B cell (primary cell): ENCODE measurements at regions not wholly inside any gene's neighbourhood (a gene's known extent, or its start where the extent isn't known, plus 50 kb on each side); places are given as distances from the start of the nearest gene placed in this dataset.

Experiments
- ATAC-seq: fragments of 200-7000 bp; cut with Tn5 transposase; one replicate; pipeline ENCODE4 v1.10.0; 2021; ENCODE audit warnings: low read depth, mild to moderate bottlenecking, moderate number of reproducible peaks, moderate library complexity
- CTCF ChIA-PET: fragments of 350-600 bp; sonication (Branson Sonifier 250); formaldehyde crosslinking; loops from one replicate; lab custom pipeline; 2021; ENCODE audit warnings: antibody characterized with exemption, inconsistent platforms; lab: Charles Lee
- POLR2A ChIA-PET: fragments of 350-600 bp; sonication (Branson Sonifier 250); formaldehyde crosslinking; loops from one replicate; lab custom pipeline; 2021; ENCODE audit warnings: antibody characterized with exemption; lab: Charles Lee
- DNase-seq: peaks from one replicate; pipeline ENCODE4 v3.0.0; 2013
- H2AFZ ChIP-seq: 2 replicates; pipeline ENCODE4 v1.6.1; 2012; ENCODE audit warnings: mild to moderate bottlenecking, low read depth, low read length; ENCODE audit not compliant: insufficient read depth, poor library complexity, severe bottlenecking
- H3K27ac ChIP-seq, 2 donors: 1 replicate in 1 of 2; 2 replicates in 1 of 2; pipeline ENCODE4 v1.5.1; 2012 to 2013; ENCODE audit warnings: low read length in 2 of 2, mild to moderate bottlenecking in 2 of 2, moderate library complexity in 1 of 2
- H3K27me3 ChIP-seq, 4 experiments: fragments of 200-600 bp in 1 of 4; sonication (generic) in 1 of 4; replicated peaks in 1 of 4; 1 replicate in 2 of 4; 2 replicates in 2 of 4; pipeline versions ENCODE4 v1.6.1 to v1.7.0; 2013 to 2016; ENCODE audit warnings: low read length in 3 of 4, mild to moderate bottlenecking in 2 of 4, mixed read lengths in 1 of 4, moderate library complexity in 1 of 4; ENCODE audit not compliant: insufficient read depth in 4 of 4, control insufficient read depth in 3 of 4; ENCODE audit errors: control extremely low read depth in 1 of 4
- H3K36me3 ChIP-seq, 2 experiments: replicated peaks in 1 of 2; 1 replicate in 1 of 2; 2 replicates in 1 of 2; pipeline versions ENCODE4 v1.6.1 to v1.7.1; 2013; ENCODE audit warnings: low read length in 1 of 2; ENCODE audit not compliant: insufficient read depth in 2 of 2, control insufficient read depth in 1 of 2; ENCODE audit errors: control extremely low read depth in 1 of 2, extremely low read depth in 1 of 2
- H3K4me1 ChIP-seq, 2 donors: fragments of 200-600 bp in 1 of 2; sonication (generic) in 1 of 2; 1 replicate in 1 of 2; 2 replicates in 1 of 2; pipeline versions ENCODE4 v1.5.1 to v1.6.1; 2013 to 2017; ENCODE audit warnings: low read length in 2 of 2; ENCODE audit not compliant: control insufficient read depth in 2 of 2, insufficient read depth in 2 of 2
- H3K4me2 ChIP-seq: replicated peaks from 2 replicates; pipeline ENCODE3; 2012; ENCODE audit warnings: mild to moderate bottlenecking, low read depth, low read length; ENCODE audit not compliant: poor library complexity, severe bottlenecking
- H3K4me3 ChIP-seq, 5 experiments: fragments of 200-600 bp in 1 of 5; sonication (generic) in 1 of 5; 1 replicate in 3 of 5; 2 replicates in 2 of 5; pipeline versions ENCODE4 v1.5.1 to v1.7.0; 2011 to 2016; ENCODE audit warnings: low read length in 4 of 5, mild to moderate bottlenecking in 4 of 5, low read depth in 2 of 5, control low read depth in 1 of 5, moderate library complexity in 1 of 5; ENCODE audit not compliant: insufficient read depth in 1 of 5; ENCODE audit errors: control extremely low read depth in 1 of 5, extremely low read depth in 1 of 5
- H3K79me2 ChIP-seq: fragments of 200-600 bp; sonication (generic); one replicate; pipeline ENCODE4 v1.6.0; 2016; ENCODE audit warnings: low read length; ENCODE audit not compliant: control insufficient read depth, insufficient read depth
- H3K9ac ChIP-seq: fragments of 200-600 bp; sonication (generic); 2 replicates; pipeline ENCODE4 v1.6.1; 2017; ENCODE audit warnings: mild to moderate bottlenecking, low read length, moderate library complexity
- H3K9me3 ChIP-seq, 3 donors: one replicate each; pipeline versions ENCODE4 v1.6.1 to v1.7.1; 2013; ENCODE audit warnings: low read length in 2 of 3; ENCODE audit not compliant: control insufficient read depth in 2 of 3, insufficient read depth in 1 of 3; ENCODE audit errors: control extremely low read depth in 1 of 3
- H4K20me1 ChIP-seq: 2 replicates; pipeline ENCODE4 v1.6.0; 2012; ENCODE audit warnings: mild to moderate bottlenecking, low read length; ENCODE audit not compliant: insufficient read depth, control insufficient read depth, poor library complexity, severe bottlenecking
- H3K27ac Mint-ChIP-seq: one replicate; pipeline ENCODE4 v1.8.0; 2021; ENCODE audit warnings: mixed read lengths
- H3K27me3 Mint-ChIP-seq: one replicate; pipeline ENCODE4 v1.8.0; 2021; ENCODE audit warnings: mixed read lengths
- H3K4me1 Mint-ChIP-seq: one replicate; pipeline ENCODE4 v1.8.0; 2021; ENCODE audit warnings: mixed read lengths
- H3K4me3 Mint-ChIP-seq: one replicate; pipeline ENCODE4 v1.8.0; 2021; ENCODE audit warnings: mixed read lengths
- H3K9me3 Mint-ChIP-seq: one replicate; pipeline ENCODE4 v1.8.0; 2022; ENCODE audit warnings: mixed read lengths; ENCODE audit not compliant: insufficient read depth
- EZH2 ChIP-seq: IDR thresholded peaks from 2 replicates; pipeline ENCODE4 v1.6.1; 2012; ENCODE audit warnings: borderline replicate concordance, low read depth, mild to moderate bottlenecking, moderate library complexity, low read length; ENCODE audit not compliant: insufficient read depth, poor library complexity, severe bottlenecking
- WGBS: methylation state at CpG from one replicate; pipeline ENCODE4 v1.1.5; 2013; ENCODE audit warnings: missing lambda C conversion rate; ENCODE audit not compliant: insufficient coverage; 5-methylcytosine and 5-hydroxymethylcytosine counted together
- intact Hi-C: fragments of 100-400 bp; cut with micrococcal nuclease; formaldehyde crosslinking; loops from one replicate; pipeline ENCODE4 v1.10.0; 2022
- TF ChIP-seq, protein P1 (sequence below): fragments of 200-600 bp; IDR thresholded peaks from one replicate; pipeline ENCODE4 v1.8.0; 2022; ENCODE audit warnings: antibody characterized with exemption, mild to moderate bottlenecking

DNA sequence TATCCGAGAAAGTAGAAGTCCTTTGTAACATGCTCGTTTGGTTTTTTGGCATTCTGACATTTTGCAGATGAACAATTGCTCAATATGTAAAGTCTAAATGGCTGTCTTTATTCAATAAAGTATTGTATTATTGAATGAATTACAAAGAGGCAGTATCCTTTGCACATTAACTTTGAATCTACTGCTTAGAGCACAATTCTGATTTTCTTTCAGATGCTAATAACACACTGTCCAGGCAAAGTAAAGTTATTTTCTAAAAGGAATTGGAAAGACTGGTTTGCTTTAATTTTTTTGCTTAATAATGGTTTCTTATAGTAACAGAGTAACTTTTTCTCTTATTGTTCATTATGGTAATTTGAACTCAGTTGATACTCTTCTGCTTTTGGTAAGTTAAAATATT, 494.8 kb downstream of the RWDD3 start:
- no peak for TF ChIP-seq EZH2
- TF ChIP-seq, protein P1, sequence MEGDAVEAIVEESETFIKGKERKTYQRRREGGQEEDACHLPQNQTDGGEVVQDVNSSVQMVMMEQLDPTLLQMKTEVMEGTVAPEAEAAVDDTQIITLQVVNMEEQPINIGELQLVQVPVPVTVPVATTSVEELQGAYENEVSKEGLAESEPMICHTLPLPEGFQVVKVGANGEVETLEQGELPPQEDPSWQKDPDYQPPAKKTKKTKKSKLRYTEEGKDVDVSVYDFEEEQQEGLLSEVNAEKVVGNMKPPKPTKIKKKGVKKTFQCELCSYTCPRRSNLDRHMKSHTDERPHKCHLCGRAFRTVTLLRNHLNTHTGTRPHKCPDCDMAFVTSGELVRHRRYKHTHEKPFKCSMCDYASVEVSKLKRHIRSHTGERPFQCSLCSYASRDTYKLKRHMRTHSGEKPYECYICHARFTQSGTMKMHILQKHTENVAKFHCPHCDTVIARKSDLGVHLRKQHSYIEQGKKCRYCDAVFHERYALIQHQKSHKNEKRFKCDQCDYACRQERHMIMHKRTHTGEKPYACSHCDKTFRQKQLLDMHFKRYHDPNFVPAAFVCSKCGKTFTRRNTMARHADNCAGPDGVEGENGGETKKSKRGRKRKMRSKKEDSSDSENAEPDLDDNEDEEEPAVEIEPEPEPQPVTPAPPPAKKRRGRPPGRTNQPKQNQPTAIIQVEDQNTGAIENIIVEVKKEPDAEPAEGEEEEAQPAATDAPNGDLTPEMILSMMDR, result no peak
- H3K9me3 ChIP-seq, result peaks cover 0 to 2% (median 0%) of the 10 kb centered on the region in 3 donors
- H3K4me3 Mint-ChIP-seq, result no peak overlapping the region
- no peaks in the 10 kb centered on the region for H4K20me1 ChIP-seq
- DNase-seq (no peak), ATAC-seq (no peak)
- no peak overlapping the region for H3K27ac ChIP-seq
- H3K27me3 ChIP-seq, result no peaks in the 10 kb centered on the region
- no peak overlapping the region for H3K4me2 ChIP-seq
- intact Hi-C loops, result no loop called here
- ChIA-PET CTCF (no interaction called here), POLR2A (no interaction called here)
- H3K27me3 Mint-ChIP-seq, result no peaks in the 10 kb centered on the region
- H3K27ac Mint-ChIP-seq, result no peak overlapping the region
- H3K36me3 ChIP-seq, result no peaks in the 10 kb centered on the region
- no peaks in the 10 kb centered on the region for H3K79me2 ChIP-seq
- no peaks in the 10 kb centered on the region for H3K4me1 Mint-ChIP-seq
- no peak overlapping the region for H2AFZ ChIP-seq
- no peaks in the 10 kb centered on the region for H3K4me1 ChIP-seq
- WGBS, result no CpG with 5 or more reads among the region's 2 CpGs
- H3K9me3 Mint-ChIP-seq, result peaks cover 6% of the 10 kb centered on the region
- H3K4me3 ChIP-seq, result no peak overlapping the region
- no peak overlapping the region for H3K9ac ChIP-seq

DNA sequence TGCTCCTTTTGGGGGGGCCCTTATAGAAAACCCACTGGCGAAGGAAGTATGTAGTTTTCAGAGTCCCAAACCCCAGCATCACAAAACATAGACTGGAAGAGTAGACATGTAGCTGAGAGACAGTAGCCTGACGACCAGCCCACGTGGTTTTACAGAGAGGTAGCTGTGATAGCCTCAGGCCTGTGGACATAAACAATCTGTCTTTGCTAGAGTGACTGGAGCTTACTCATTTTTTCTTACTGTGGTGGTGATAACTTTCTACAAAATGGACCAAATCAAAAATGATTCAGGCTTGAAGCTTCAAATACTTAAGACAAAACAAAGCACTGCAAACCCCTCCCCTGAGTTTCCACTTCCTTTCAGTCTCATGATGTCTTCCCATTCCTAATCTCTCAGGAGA, 497.0 kb downstream of the RWDD3 start:
- Histone ChIP-seq H3K27ac (no peak overlapping the region), H3K9ac (no peak overlapping the region), H4K20me1 (no peaks in the 10 kb centered on the region), H3K4me3 (no peak overlapping the region), H3K4me2 (no peak overlapping the region), H3K79me2 (no peaks in the 10 kb centered on the region), H3K4me1 (no peaks in the 10 kb centered on the region), H2AFZ (no peak overlapping the region), H3K36me3 (no peaks in the 10 kb centered on the region), H3K9me3 (no peaks in the 10 kb centered on the region), H3K27me3 (no peaks in the 10 kb centered on the region)
- no peak overlapping the region for H3K27ac Mint-ChIP-seq
- no peak for TF ChIP-seq EZH2
- TF ChIP-seq, protein P1, result no peak
- CTCF ChIA-PET, result no interaction called here
- ATAC-seq (no peak), DNase-seq (no peak)
- peaks cover 9% of the 10 kb centered on the region for H3K9me3 Mint-ChIP-seq
- H3K4me1 Mint-ChIP-seq, result no peaks in the 10 kb centered on the region
- POLR2A ChIA-PET, result no interaction called here
- H3K27me3 Mint-ChIP-seq, result no peaks in the 10 kb centered on the region
- no peak overlapping the region for H3K4me3 Mint-ChIP-seq
- intact Hi-C loops, result no loop called here
- WGBS, result no CpG with 5 or more reads among the region's 3 CpGs
